ENCODE measurements at regions not wholly inside any gene's neighbourhood (a gene's known extent, or its start where the extent isn't known, plus 50 kb on each side); places are given as distances from the start of the nearest gene placed in this dataset.
"Not testable (repeated sequence)": the region's sequence is repeated elsewhere in the genome, so short reads cannot be mapped to it uniquely, and the experiment has no call there.

GRCh38 chr4:12333083-12333482 is 904.4 kb upstream of the HS3ST1 start:
- DNase-seq (ENCODE audit: low spot score) = not testable (repeated sequence)

- DNase-seq (ENCODE audit: low spot score) = no peak
Observed at GRCh38 chr4:12324965-12325364, 896.3 kb upstream of the HS3ST1 start.

GRCh38 chr4:12319765-12320164 is 891.1 kb upstream of the HS3ST1 start:
- no peak for DNase-seq (ENCODE audit: low spot score)

- DNase-seq (ENCODE audit: low spot score) = no peak
Observed at GRCh38 chr4:12304905-12305304, 876.2 kb upstream of the HS3ST1 start.

- no peak for DNase-seq (ENCODE audit: low spot score)
Observed at GRCh38 chr4:12296366-12296765, 867.7 kb upstream of the HS3ST1 start.

- no peak for DNase-seq (ENCODE audit: low spot score)
Observed at GRCh38 chr4:12293906-12294525, 865.3 kb upstream of the HS3ST1 start.

GRCh38 chr4:12286351-12286750 is 857.7 kb upstream of the HS3ST1 start:
- no peak for DNase-seq (ENCODE audit: low spot score)

- no peak for DNase-seq (ENCODE audit: low spot score)
Observed at GRCh38 chr4:12270546-12270945, 841.9 kb upstream of the HS3ST1 start.

- no peak for DNase-seq (ENCODE audit: low spot score)
Observed at GRCh38 chr4:12265554-12265953, 836.9 kb upstream of the HS3ST1 start.

- no peak for DNase-seq (ENCODE audit: low spot score)
Observed at GRCh38 chr4:12260453-12260852, 831.8 kb upstream of the HS3ST1 start.

- no peak for DNase-seq (ENCODE audit: low spot score)
Observed at GRCh38 chr4:12244973-12245372, 816.3 kb upstream of the HS3ST1 start.

GRCh38 chr4:12242354-12242753 is 813.7 kb upstream of the HS3ST1 start:
- DNase-seq (ENCODE audit: low spot score) = no peak

GRCh38 chr4:12239897-12240636 is 811.4 kb upstream of the HS3ST1 start:
- DNase-seq (ENCODE audit: low spot score) = no peak

GRCh38 chr4:12231098-12231497 is 802.4 kb upstream of the HS3ST1 start:
- DNase-seq (ENCODE audit: low spot score) = no peak

GRCh38 chr4:12221031-12221430 is 792.3 kb upstream of the HS3ST1 start:
- DNase-seq (ENCODE audit: low spot score) = no peak

- DNase-seq (ENCODE audit: low spot score) = no peak
Observed at GRCh38 chr4:12211636-12212035, 782.9 kb upstream of the HS3ST1 start.

GRCh38 chr4:12207396-12207795 is 778.7 kb upstream of the HS3ST1 start:
- no peak for DNase-seq (ENCODE audit: low spot score)

- no peak for DNase-seq (ENCODE audit: low spot score)
Observed at GRCh38 chr4:12206091-12206490, 777.4 kb upstream of the HS3ST1 start.

- DNase-seq (ENCODE audit: low spot score) = no peak
Observed at GRCh38 chr4:12203945-12204344, 775.3 kb upstream of the HS3ST1 start.

- DNase-seq (ENCODE audit: low spot score) = no peak
Observed at GRCh38 chr4:12200226-12200625, 771.5 kb upstream of the HS3ST1 start.

- DNase-seq (ENCODE audit: low spot score) = no peak
Observed at GRCh38 chr4:12186526-12186925, 757.8 kb upstream of the HS3ST1 start.

- DNase-seq (ENCODE audit: low spot score) = no peak
Observed at GRCh38 chr4:12178614-12179610, 750.2 kb upstream of the HS3ST1 start.

- DNase-seq (ENCODE audit: low spot score) = no peak
Observed at GRCh38 chr4:12177416-12177815, 748.7 kb upstream of the HS3ST1 start.
